Tibial nerve (tissue), 4 donors: ENCODE measurements at regions not wholly inside any gene's neighbourhood (a gene's known extent, or its start where the extent isn't known, plus 50 kb on each side); places are given as distances from the start of the nearest gene placed in this dataset.
"Not testable (repeated sequence)": the region's sequence is repeated elsewhere in the genome, so short reads cannot be mapped to it uniquely, and the experiment has no call there.

Source experiments
- DNase-seq, 2 donors: peaks; one replicate each; pipeline ENCODE4 v3.0.0-alpha.2; 2019; ENCODE audit warnings: low spot score in 2 of 2
- H3K27ac ChIP-seq, 4 donors: fragments of 200-600 bp; sonication (generic) in 3 of 4; one replicate each; pipeline ENCODE4 v1.5.1; 2017 to 2019; ENCODE audit warnings: mild to moderate bottlenecking in 1 of 4
- H3K27me3 ChIP-seq, 2 donors: fragments of 200-600 bp; sonication (generic) in 1 of 2; one replicate each; pipeline versions ENCODE4 v1.5.1 to v1.6.0; 2017 to 2019
- H3K36me3 ChIP-seq, 3 donors: fragments of 200-600 bp; sonication (generic); one replicate each; pipeline ENCODE4 v1.5.1; 2018 to 2019
- H3K4me1 ChIP-seq, 4 donors: fragments of 200-600 bp; sonication (generic) in 3 of 4; one replicate each; pipeline ENCODE4 v1.5.1; 2017 to 2019
- H3K4me3 ChIP-seq, 4 donors: fragments of 200-600 bp; sonication (generic) in 3 of 4; one replicate each; pipeline ENCODE4 v1.5.1; 2017 to 2019; ENCODE audit warnings: mild to moderate bottlenecking in 1 of 4, moderate library complexity in 1 of 4
- H3K9me3 ChIP-seq, 4 donors: fragments of 200-600 bp; sonication (generic) in 3 of 4; one replicate each; pipeline ENCODE4 v1.5.1; 2017 to 2019
- CTCF ChIP-seq, 5 experiments: fragments of 200-600 bp in 3 of 5; fragments of 450-650 bp in 2 of 5; sonication (generic) in 3 of 5; IDR thresholded peaks; one replicate each; pipeline ENCODE4 v1.5.1; 2016 to 2019; ENCODE audit warnings: antibody characterized with exemption in 5 of 5, mild to moderate bottlenecking in 3 of 5, moderate library complexity in 2 of 5
- EP300 ChIP-seq, 2 donors: sonication (generic); formaldehyde crosslinking; IDR thresholded peaks; one replicate each; pipeline ENCODE4 v1.6.1; 2017; ENCODE audit warnings: antibody characterized with exemption in 2 of 2, mild to moderate bottlenecking in 1 of 2
- POLR2A ChIP-seq, 2 donors: fragments of 450-650 bp; IDR thresholded peaks; one replicate each; pipeline ENCODE4 v1.6.1; 2017; ENCODE audit warnings: antibody characterized with exemption in 2 of 2, mild to moderate bottlenecking in 2 of 2, moderate library complexity in 2 of 2
- WGBS, 2 donors: methylation state at CpG; one replicate each; pipeline ENCODE4 v1.1.5; 2018; 5-methylcytosine and 5-hydroxymethylcytosine counted together

- Histone ChIP-seq H3K4me1 (no peaks in the 10 kb centered on the region), H3K27me3 (no peaks in the 10 kb centered on the region), H3K9me3 (no peaks in the 10 kb centered on the region), H3K36me3 (no peaks in the 10 kb centered on the region), H3K4me3 (no peak overlapping the region), H3K27ac (no peak overlapping the region)
- DNase-seq: no peak
- WGBS, 2 donors: 83 to 88% methylated on average over 3 of the region's 3 CpGs
- TF ChIP-seq POLR2A (IDR thresholded peaks at IDR 0.05) (no peak), EP300 (IDR thresholded peaks at IDR 0.05) (no peak)
Measured at GRCh38 chr14:45650754-45651153, 397.8 kb upstream of the MIS18BP1 start.

- Histone ChIP-seq H3K4me1 (no peaks in the 10 kb centered on the region), H3K4me3 (no peak overlapping the region), H3K9me3 (no peaks in the 10 kb centered on the region), H3K36me3 (no peaks in the 10 kb centered on the region), H3K27me3 (no peaks in the 10 kb centered on the region), H3K27ac (no peak overlapping the region)
- WGBS, 2 donors: 87 to 97% methylated on average over 4 of the region's 4 CpGs
- TF ChIP-seq POLR2A (IDR thresholded peaks at IDR 0.05): no peak
- no peak for TF ChIP-seq EP300 (IDR thresholded peaks at IDR 0.05)
- no peak for TF ChIP-seq CTCF (IDR thresholded peaks at IDR 0.05)
- DNase-seq: no peak
Measured at GRCh38 chr14:45649051-45649450, 396.0 kb upstream of the MIS18BP1 start.

- WGBS, 2 donors: 22% methylated on average over 4 of the region's 4 CpGs
- Histone ChIP-seq H3K27ac (no peak overlapping the region), H3K9me3 (no peaks in the 10 kb centered on the region), H3K36me3 (no peaks in the 10 kb centered on the region), H3K27me3 (no peaks in the 10 kb centered on the region), H3K4me3 (no peak overlapping the region), H3K4me1 (no peaks in the 10 kb centered on the region)
- TF ChIP-seq EP300 (IDR thresholded peaks at IDR 0.05): no peak
- no peak for TF ChIP-seq CTCF (IDR thresholded peaks at IDR 0.05)
- no peak for TF ChIP-seq POLR2A (IDR thresholded peaks at IDR 0.05)
- DNase-seq: no peak
Measured at GRCh38 chr14:45641541-45641940, 388.5 kb upstream of the MIS18BP1 start.

- H3K27ac ChIP-seq, H3K4me1 ChIP-seq, H3K36me3 ChIP-seq, H3K27me3 ChIP-seq, H3K4me3 ChIP-seq, DNase-seq: not testable (repeated sequence)
- H3K9me3 ChIP-seq: peaks cover 0 to 10% (median 0%) of the 10 kb centered on the region in 4 donors
- 91 to 93% methylated on average over 35 to 40 of the region's 46 CpGs for WGBS, 2 donors
Measured at GRCh38 chr14:45634651-45635441, 381.8 kb upstream of the MIS18BP1 start.

GRCh38 chr14:45633220-45633984 lies 380.4 kb upstream of the MIS18BP1 start:
- no peak overlapping the region for H3K4me3 ChIP-seq
- H3K4me1 ChIP-seq: no peaks in the 10 kb centered on the region
- TF ChIP-seq POLR2A (IDR thresholded peaks at IDR 0.05) (no peak), EP300 (IDR thresholded peaks at IDR 0.05) (no peak)
- H3K9me3 ChIP-seq: peaks cover 0 to 16% (median 0%) of the 10 kb centered on the region in 4 donors
- DNase-seq: no peak
- H3K27ac ChIP-seq: no peak overlapping the region
- H3K27me3 ChIP-seq: no peaks in the 10 kb centered on the region
- 52 to 55% methylated on average over 7 of the region's 7 CpGs for WGBS, 2 donors
- H3K36me3 ChIP-seq: no peaks in the 10 kb centered on the region

GRCh38 chr14:45621731-45622130 lies 368.7 kb upstream of the MIS18BP1 start:
- TF ChIP-seq POLR2A (IDR thresholded peaks at IDR 0.05) (no peak), EP300 (IDR thresholded peaks at IDR 0.05) (no peak), CTCF (IDR thresholded peaks at IDR 0.05) (no peak)
- 80 to 89% methylated on average over 2 of the region's 2 CpGs for WGBS, 2 donors
- DNase-seq: no peak
- Histone ChIP-seq H3K4me3 (no peak overlapping the region), H3K27me3 (no peaks in the 10 kb centered on the region), H3K9me3 (no peaks in the 10 kb centered on the region), H3K27ac (no peak overlapping the region), H3K36me3 (no peaks in the 10 kb centered on the region), H3K4me1 (no peaks in the 10 kb centered on the region)
